GM12878 (cell line): ENCODE measurements at regions not wholly inside any gene's neighbourhood (a gene's known extent, or its start where the extent isn't known, plus 50 kb on each side); places are given as distances from the start of the nearest gene placed in this dataset.

Source experiments
- ATAC-seq: fragments of 200-7000 bp; cut with Tn5 transposase; 3 replicates; pipeline ENCODE4 v1.9.1; 2020; ENCODE audit warnings: mild to moderate bottlenecking, moderate library complexity
- BruUV-seq: library from RNA; stranded (reverse); fragments of 400-500 nt; replicated peaks from 2 replicates; lab custom pipeline; 2021; lab: Mats Ljungman, UMichigan
- CTCF ChIA-PET: fragments of 300-600 bp; sonication (Branson Sonifier 250); formaldehyde crosslinking; extraction: SDS; loops from one replicate; lab custom pipeline; 2021; ENCODE audit warnings: inconsistent platforms; lab: Yijun Ruan, JAX
- POLR2A ChIA-PET: fragments of 350-600 bp; formaldehyde crosslinking; extraction: SDS; loops from one replicate; lab custom pipeline; 2021; ENCODE audit warnings: inconsistent platforms; lab: Charles Lee
- RAD21 ChIA-PET: fragments of 300-600 bp; sonication (Branson Sonifier 250); formaldehyde crosslinking; loops from one replicate; lab custom pipeline; 2023; ENCODE audit warnings: antibody characterized with exemption; ENCODE audit not compliant: unreplicated experiment; lab: Charles Lee
- SMC1A ChIA-PET: fragments of 300-600 bp; sonication (Branson Sonifier 250); formaldehyde crosslinking; loops from one replicate; lab custom pipeline; 2023; ENCODE audit not compliant: unreplicated experiment, uncharacterized antibody; lab: Charles Lee
- DNase-seq: peaks from one replicate; pipeline ENCODE4 v3.0.0-alpha.2; 2011; ENCODE audit warnings: low read depth, low spot score
- FAIRE-seq: peaks from 3 replicates; lab custom pipeline; 2011; peaks lifted over from hg19 to GRCh38; lab: Jason Lieb, UNC
- H2AFZ ChIP-seq: 2 replicates; pipeline ENCODE4 v1.6.0; 2011; ENCODE audit warnings: low read depth, low read length, control low read depth; ENCODE audit not compliant: control insufficient read depth
- H3K27ac ChIP-seq: 2 replicates; pipeline ENCODE4 v1.5.1; 2011; ENCODE audit warnings: control low read depth; ENCODE audit not compliant: control insufficient read depth, insufficient read depth
- H3K27me3 ChIP-seq, 2 experiments: replicated peaks in 1 of 2; 2 replicates each; pipeline versions ENCODE4 v1.6.0 to v1.6.1; 2011; ENCODE audit warnings: low read length in 1 of 2; ENCODE audit not compliant: control insufficient read depth in 2 of 2, insufficient read depth in 2 of 2
- H3K36me3 ChIP-seq, 2 experiments: 2 replicates each; pipeline ENCODE4 v1.5.1; 2011; ENCODE audit warnings: low read length in 1 of 2; ENCODE audit not compliant: control insufficient read depth in 2 of 2, insufficient read depth in 2 of 2
- H3K4me1 ChIP-seq: 2 replicates; pipeline ENCODE4 v1.6.1; 2011; ENCODE audit warnings: mild to moderate bottlenecking, low read length, moderate library complexity, mixed read lengths; ENCODE audit not compliant: control insufficient read depth, insufficient read depth
- H3K4me2 ChIP-seq: 2 replicates; pipeline ENCODE4 v1.6.0; 2011; ENCODE audit warnings: control low read depth; ENCODE audit not compliant: control insufficient read depth, insufficient read depth
- H3K4me3 ChIP-seq: fragments of 200-600 bp; sonication (generic); 2 replicates; pipeline ENCODE4 v1.5.1; 2016
- H3K79me2 ChIP-seq: 2 replicates; pipeline ENCODE4 v1.6.0; 2011; ENCODE audit warnings: low read length; ENCODE audit not compliant: control insufficient read depth, insufficient read depth
- H3K9ac ChIP-seq: 2 replicates; pipeline ENCODE4 v1.8.0; 2011; ENCODE audit warnings: low read length, control low read depth, mixed read lengths; ENCODE audit not compliant: control insufficient read depth, insufficient read depth
- H3K9me3 ChIP-seq: replicated peaks from 3 replicates; pipeline ENCODE4 v1.5.1; 2011; ENCODE audit warnings: mild to moderate bottlenecking, low read length; ENCODE audit not compliant: control insufficient read depth, insufficient read depth
- H4K20me1 ChIP-seq: 2 replicates; pipeline ENCODE4 v1.6.0; 2011; ENCODE audit not compliant: control insufficient read depth, insufficient read depth
- ATF7 ChIP-seq: fragments of 450-650 bp; IDR thresholded peaks from 2 replicates; pipeline ENCODE4 v1.6.1; 2016; ENCODE audit warnings: low read depth, mild to moderate bottlenecking
- CBFB ChIP-seq: IDR thresholded peaks from 2 replicates; pipeline ENCODE4 v1.6.1; 2016; ENCODE audit warnings: antibody characterized with exemption, low read depth
- DPF2 ChIP-seq: fragments of 450-650 bp; IDR thresholded peaks from 2 replicates; pipeline ENCODE4 v1.6.1; 2017; ENCODE audit warnings: mild to moderate bottlenecking
- FOXM1 ChIP-seq: IDR thresholded peaks from 2 replicates; pipeline ENCODE4 v1.6.1; 2012; ENCODE audit warnings: low read depth, mild to moderate bottlenecking, inconsistent platforms, low read length, moderate library complexity
- IKZF2 ChIP-seq, 2 experiments: fragments of 450-650 bp; IDR thresholded peaks; 2 replicates each; pipeline ENCODE4 v1.6.1; 2017; ENCODE audit warnings: mild to moderate bottlenecking in 2 of 2, moderate library complexity in 2 of 2
- IRF5 ChIP-seq: fragments of 450-650 bp; IDR thresholded peaks from 2 replicates; pipeline ENCODE4 v1.6.1; 2017; ENCODE audit warnings: borderline replicate concordance
- JUNB ChIP-seq: IDR thresholded peaks from 2 replicates; pipeline ENCODE4 v1.6.1; 2016; ENCODE audit warnings: antibody characterized with exemption, mild to moderate bottlenecking
- PML ChIP-seq: IDR thresholded peaks from 2 replicates; pipeline ENCODE4 v1.6.1; 2012; ENCODE audit warnings: low read length, inconsistent platforms
- SIN3A ChIP-seq: IDR thresholded peaks from 2 replicates; pipeline ENCODE4 v1.6.1; 2012; ENCODE audit warnings: low read depth, low read length, improper control_type of control experiment
- SREBF1 ChIP-seq: IDR thresholded peaks from 2 replicates; pipeline ENCODE4 v1.6.1; 2012; ENCODE audit warnings: mild to moderate bottlenecking, low read length
- STAT1 ChIP-seq: fragments of 450-650 bp; conservative IDR thresholded peaks from 2 replicates; pipeline ENCODE4 v1.6.1; 2014; ENCODE audit warnings: antibody characterized with exemption, mild to moderate bottlenecking
- SUZ12 ChIP-seq: fragments of 200-600 bp; sonication (generic); IDR thresholded peaks from one replicate; pipeline ENCODE4 v1.6.1; 2018; ENCODE audit warnings: antibody characterized with exemption, mild to moderate bottlenecking; ENCODE audit not compliant: unreplicated experiment
- WGBS: methylation state at CpG from one replicate; pipeline ENCODE4 v1.1.6; 2016; ENCODE audit warnings: low lambda C conversion rate; ENCODE audit not compliant: insufficient replicate concordance, insufficient coverage; ENCODE audit errors: missing lambda C conversion rate; 5-methylcytosine and 5-hydroxymethylcytosine counted together
- in situ Hi-C: fragments of 300-500 bp; cut with MboI; formaldehyde crosslinking; loops from 9 replicates; pipeline ENCODE4 v1.14.3; 2018; ENCODE audit warnings: mixed read lengths
- intact Hi-C: fragments of 100-400 bp; cut with micrococcal nuclease; formaldehyde crosslinking; loops from one replicate; pipeline ENCODE4 v1.14.2; 2022; ENCODE audit not compliant: unreplicated experiment
- TF ChIP-seq, protein P1 (sequence below): IDR thresholded peaks from 2 replicates; pipeline ENCODE4 v1.6.1; 2012; ENCODE audit warnings: low read depth, low read length, improper control_type of control experiment

- no peak overlapping the region for H3K9ac ChIP-seq
- in situ Hi-C loops: no loop called here
- H3K4me3 ChIP-seq: no peak overlapping the region
- H3K36me3 ChIP-seq: no peaks in the 10 kb centered on the region
- H2AFZ ChIP-seq: no peak overlapping the region
- no peaks in the 10 kb centered on the region for H4K20me1 ChIP-seq
- RAD21 ChIA-PET: no interaction called here
- TF ChIP-seq SREBF1 (no peak), CBFB (no peak), PML (no peak), DPF2 (no peak), STAT1 (no peak), JUNB (no peak), SUZ12 (no peak), IKZF2 (IDR thresholded peaks at IDR 0.05) (no peak), SIN3A (no peak), ATF7 (no peak), IRF5 (no peak), FOXM1 (no peak)
- TF ChIP-seq, protein P1, sequence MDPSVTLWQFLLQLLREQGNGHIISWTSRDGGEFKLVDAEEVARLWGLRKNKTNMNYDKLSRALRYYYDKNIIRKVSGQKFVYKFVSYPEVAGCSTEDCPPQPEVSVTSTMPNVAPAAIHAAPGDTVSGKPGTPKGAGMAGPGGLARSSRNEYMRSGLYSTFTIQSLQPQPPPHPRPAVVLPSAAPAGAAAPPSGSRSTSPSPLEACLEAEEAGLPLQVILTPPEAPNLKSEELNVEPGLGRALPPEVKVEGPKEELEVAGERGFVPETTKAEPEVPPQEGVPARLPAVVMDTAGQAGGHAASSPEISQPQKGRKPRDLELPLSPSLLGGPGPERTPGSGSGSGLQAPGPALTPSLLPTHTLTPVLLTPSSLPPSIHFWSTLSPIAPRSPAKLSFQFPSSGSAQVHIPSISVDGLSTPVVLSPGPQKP: no peak; the same call in 1 of the 2 replicates
- FAIRE-seq: no peak
- no peaks in the 10 kb centered on the region for H3K4me1 ChIP-seq
- no peaks in the 10 kb centered on the region; a peak in 1 of 4 replicates for H3K27me3 ChIP-seq
- CTCF ChIA-PET: no interaction called here
- BruUV-seq: no TSS peak
- no peak for DNase-seq
- no peak overlapping the region for H3K27ac ChIP-seq
- H3K9me3 ChIP-seq: no peaks in the 10 kb centered on the region
- H3K79me2 ChIP-seq: no peaks in the 10 kb centered on the region
- no peak for ATAC-seq
- intact Hi-C loops: no loop called here
- no peak overlapping the region for H3K4me2 ChIP-seq
- SMC1A ChIA-PET: interaction anchor here (1.3 kb wide), 1 partner anchor 8 kb away, joined by 3 read pairs; no protein-coding TSS in a partner anchor
- POLR2A ChIA-PET: no interaction called here
- 48% methylated on average over 8 of the region's 8 CpGs for WGBS
These were observed 852.9 kb upstream of the ADGRL4 start for GRCh38 chr1:79859212-79859948.
